ENCODE measurements at regions not wholly inside any gene's neighbourhood (a gene's known extent, or its start where the extent isn't known, plus 50 kb on each side); places are given as distances from the start of the nearest gene placed in this dataset.

DNA sequence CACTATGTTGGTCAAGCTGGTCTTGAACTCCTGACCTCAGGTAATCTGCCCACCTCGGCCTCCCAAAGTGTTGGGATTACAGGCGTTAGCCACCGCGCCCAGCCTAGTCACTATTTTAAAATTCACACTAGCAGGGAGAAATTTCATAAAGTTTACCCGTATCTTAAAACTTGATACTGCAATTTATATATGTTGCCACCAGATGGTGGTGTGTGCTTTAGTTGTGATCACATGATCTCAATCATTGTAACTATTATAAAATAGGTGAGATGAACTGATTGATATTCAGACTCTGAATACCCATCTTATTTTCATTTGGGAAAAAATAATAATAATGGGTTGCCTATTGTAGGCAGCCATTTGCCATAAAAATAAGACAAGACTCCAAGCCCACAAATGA lies 1330.4 kb upstream of the WWC1 start:
- no peak overlapping the region for H3K4me2 ChIP-seq (replicated peaks; ENCODE audit: extremely low read depth, low read length, poor library complexity, severe bottlenecking)
- no peaks in the 10 kb centered on the region for H3K36me3 Mint-ChIP-seq
- no peak overlapping the region for H3K27ac ChIP-seq (ENCODE audit: low read depth in 1 of 2, low read length in 2 of 2)
- 90% methylated on average over 2 of the region's 5 CpGs for WGBS (ENCODE audit: insufficient coverage)
- no peaks in the 10 kb centered on the region for H3K4me1 Mint-ChIP-seq
- no peak overlapping the region for H3K9ac ChIP-seq (ENCODE audit: insufficient read depth, low read length, poor library complexity, severe bottlenecking)
- no peak for DNase-seq
- no peaks in the 10 kb centered on the region for H3K36me3 ChIP-seq (replicated peaks in 1 of 2; ENCODE audit: control insufficient read depth in 1 of 2, insufficient read depth in 2 of 2, low read length in 2 of 2)
- no peaks in the 10 kb centered on the region for H3K79me2 ChIP-seq (ENCODE audit: insufficient read depth, low read length)
- TF ChIP-seq, protein P1, sequence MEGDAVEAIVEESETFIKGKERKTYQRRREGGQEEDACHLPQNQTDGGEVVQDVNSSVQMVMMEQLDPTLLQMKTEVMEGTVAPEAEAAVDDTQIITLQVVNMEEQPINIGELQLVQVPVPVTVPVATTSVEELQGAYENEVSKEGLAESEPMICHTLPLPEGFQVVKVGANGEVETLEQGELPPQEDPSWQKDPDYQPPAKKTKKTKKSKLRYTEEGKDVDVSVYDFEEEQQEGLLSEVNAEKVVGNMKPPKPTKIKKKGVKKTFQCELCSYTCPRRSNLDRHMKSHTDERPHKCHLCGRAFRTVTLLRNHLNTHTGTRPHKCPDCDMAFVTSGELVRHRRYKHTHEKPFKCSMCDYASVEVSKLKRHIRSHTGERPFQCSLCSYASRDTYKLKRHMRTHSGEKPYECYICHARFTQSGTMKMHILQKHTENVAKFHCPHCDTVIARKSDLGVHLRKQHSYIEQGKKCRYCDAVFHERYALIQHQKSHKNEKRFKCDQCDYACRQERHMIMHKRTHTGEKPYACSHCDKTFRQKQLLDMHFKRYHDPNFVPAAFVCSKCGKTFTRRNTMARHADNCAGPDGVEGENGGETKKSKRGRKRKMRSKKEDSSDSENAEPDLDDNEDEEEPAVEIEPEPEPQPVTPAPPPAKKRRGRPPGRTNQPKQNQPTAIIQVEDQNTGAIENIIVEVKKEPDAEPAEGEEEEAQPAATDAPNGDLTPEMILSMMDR (IDR thresholded peaks at IDR 0.05) = no peak
- no peaks in the 10 kb centered on the region for H3K9me3 ChIP-seq (replicated peaks in 1 of 2; ENCODE audit: control insufficient read depth in 1 of 2, insufficient read depth in 1 of 2, low read length in 2 of 2)
- H3K9me3 Mint-ChIP-seq = peaks cover 0 to 4% (median 0%) of the 10 kb centered on the region in 7 donors
- peaks cover 0 to 2% (median 0%) of the 10 kb centered on the region in 3 donors for H3K27me3 Mint-ChIP-seq (ENCODE audit: low read depth in 3 of 3)
- no peak overlapping the region for H3K4me3 Mint-ChIP-seq
- no peaks in the 10 kb centered on the region for H3K4me1 ChIP-seq (ENCODE audit: control insufficient read depth in 1 of 2, insufficient read depth in 2 of 2, low read length in 2 of 2)
- no peak overlapping the region for H2AFZ ChIP-seq (ENCODE audit: insufficient read depth, low read depth, low read length, poor library complexity, severe bottlenecking)
- intact Hi-C loops (cut with micrococcal nuclease) = no loop called here
- H3K27ac Mint-ChIP-seq = no peak overlapping the region
- H3K27me3 ChIP-seq (ENCODE audit: control insufficient read depth in 2 of 2, insufficient read depth in 2 of 2, low read length in 2 of 2) = no peaks in the 10 kb centered on the region
- H3K4me3 ChIP-seq (replicated peaks in 1 of 3; ENCODE audit: low read depth in 2 of 3, low read length in 3 of 3) = no peak overlapping the region
- no peaks in the 10 kb centered on the region for H4K20me1 ChIP-seq (ENCODE audit: insufficient read depth, low read length)

DNA sequence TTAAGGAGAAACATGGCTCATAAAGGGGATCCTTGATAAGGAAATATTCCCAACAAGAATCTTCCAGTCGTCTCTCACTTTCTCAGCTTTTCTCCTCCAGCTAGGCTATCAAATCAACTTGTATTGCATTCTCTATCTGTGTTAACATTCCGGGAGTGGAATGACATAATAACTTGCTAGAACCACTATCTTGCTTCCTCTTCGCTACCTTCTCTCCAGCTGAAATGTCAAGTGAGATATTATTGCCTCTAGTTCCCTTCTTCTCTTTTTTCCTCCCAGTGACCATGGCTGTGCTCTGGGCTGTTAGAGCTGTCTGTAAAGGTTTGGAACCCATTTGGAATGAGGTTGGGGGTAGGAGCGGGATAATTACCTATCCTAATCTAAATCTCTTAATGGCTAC lies 1329.5 kb upstream of the WWC1 start:
- no peaks in the 10 kb centered on the region for H3K4me1 Mint-ChIP-seq

More for the DNA sequence above, 1329.5 kb upstream of the WWC1 start:
- Histone ChIP-seq H3K79me2 (ENCODE audit: insufficient read depth, low read length) (no peaks in the 10 kb centered on the region), H3K27me3 (ENCODE audit: control insufficient read depth in 2 of 2, insufficient read depth in 2 of 2, low read length in 2 of 2) (no peaks in the 10 kb centered on the region), H3K9me3 (replicated peaks in 1 of 2; ENCODE audit: control insufficient read depth in 1 of 2, insufficient read depth in 1 of 2, low read length in 2 of 2) (no peaks in the 10 kb centered on the region), H2AFZ (ENCODE audit: insufficient read depth, low read depth, low read length, poor library complexity, severe bottlenecking) (no peak overlapping the region), H3K9ac (ENCODE audit: insufficient read depth, low read length, poor library complexity, severe bottlenecking) (no peak overlapping the region), H4K20me1 (ENCODE audit: insufficient read depth, low read length) (no peaks in the 10 kb centered on the region), H3K36me3 (replicated peaks in 1 of 2; ENCODE audit: control insufficient read depth in 1 of 2, insufficient read depth in 2 of 2, low read length in 2 of 2) (no peaks in the 10 kb centered on the region), H3K27ac (ENCODE audit: low read depth in 1 of 2, low read length in 2 of 2) (no peak overlapping the region), H3K4me1 (ENCODE audit: control insufficient read depth in 1 of 2, insufficient read depth in 2 of 2, low read length in 2 of 2) (no peaks in the 10 kb centered on the region), H3K4me2 (replicated peaks; ENCODE audit: extremely low read depth, low read length, poor library complexity, severe bottlenecking) (no peak overlapping the region), H3K4me3 (replicated peaks in 1 of 3; ENCODE audit: low read depth in 2 of 3, low read length in 3 of 3) (no peak overlapping the region)
- peaks cover 0 to 2% (median 0%) of the 10 kb centered on the region in 3 donors for H3K27me3 Mint-ChIP-seq (ENCODE audit: low read depth in 3 of 3)
- H3K9me3 Mint-ChIP-seq = peaks cover 0 to 4% (median 0%) of the 10 kb centered on the region in 7 donors
- intact Hi-C loops (cut with micrococcal nuclease) = no loop called here
- WGBS (ENCODE audit: insufficient coverage) = no CpG with 5 or more reads among the region's 4 CpGs
- DNase-seq = no peak
- H3K4me3 Mint-ChIP-seq = no peak overlapping the region
- no peak overlapping the region for H3K27ac Mint-ChIP-seq
- H3K36me3 Mint-ChIP-seq = no peaks in the 10 kb centered on the region
- TF ChIP-seq, protein P1 (IDR thresholded peaks at IDR 0.05) = no peak

All from CD14-positive monocyte (primary cell).